GM12878 (cell line): ENCODE measurements at regions not wholly inside any gene's neighbourhood (a gene's known extent, or its start where the extent isn't known, plus 50 kb on each side); places are given as distances from the start of the nearest gene placed in this dataset.

Source experiments
- ATAC-seq: fragments of 200-7000 bp; cut with Tn5 transposase; 3 replicates; pipeline ENCODE4 v1.9.1; 2020; ENCODE audit warnings: mild to moderate bottlenecking, moderate library complexity
- BruUV-seq: library from RNA; stranded (reverse); fragments of 400-500 nt; replicated peaks from 2 replicates; lab custom pipeline; 2021; lab: Mats Ljungman, UMichigan
- CTCF ChIA-PET: fragments of 300-600 bp; sonication (Branson Sonifier 250); formaldehyde crosslinking; extraction: SDS; loops from one replicate; lab custom pipeline; 2021; ENCODE audit warnings: inconsistent platforms; lab: Yijun Ruan, JAX
- POLR2A ChIA-PET: fragments of 350-600 bp; formaldehyde crosslinking; extraction: SDS; loops from one replicate; lab custom pipeline; 2021; ENCODE audit warnings: inconsistent platforms; lab: Charles Lee
- RAD21 ChIA-PET: fragments of 300-600 bp; sonication (Branson Sonifier 250); formaldehyde crosslinking; loops from one replicate; lab custom pipeline; 2023; ENCODE audit warnings: antibody characterized with exemption; ENCODE audit not compliant: unreplicated experiment; lab: Charles Lee
- SMC1A ChIA-PET: fragments of 300-600 bp; sonication (Branson Sonifier 250); formaldehyde crosslinking; loops from one replicate; lab custom pipeline; 2023; ENCODE audit not compliant: unreplicated experiment, uncharacterized antibody; lab: Charles Lee
- DNase-seq: peaks from one replicate; pipeline ENCODE4 v3.0.0-alpha.2; 2011; ENCODE audit warnings: low read depth, low spot score
- FAIRE-seq: peaks from 3 replicates; lab custom pipeline; 2011; peaks lifted over from hg19 to GRCh38; lab: Jason Lieb, UNC
- H2AFZ ChIP-seq: 2 replicates; pipeline ENCODE4 v1.6.0; 2011; ENCODE audit warnings: low read depth, low read length, control low read depth; ENCODE audit not compliant: control insufficient read depth
- H3K27ac ChIP-seq: 2 replicates; pipeline ENCODE4 v1.5.1; 2011; ENCODE audit warnings: control low read depth; ENCODE audit not compliant: control insufficient read depth, insufficient read depth
- H3K27me3 ChIP-seq, 2 experiments: replicated peaks in 1 of 2; 2 replicates each; pipeline versions ENCODE4 v1.6.0 to v1.6.1; 2011; ENCODE audit warnings: low read length in 1 of 2; ENCODE audit not compliant: control insufficient read depth in 2 of 2, insufficient read depth in 2 of 2
- H3K36me3 ChIP-seq, 2 experiments: 2 replicates each; pipeline ENCODE4 v1.5.1; 2011; ENCODE audit warnings: low read length in 1 of 2; ENCODE audit not compliant: control insufficient read depth in 2 of 2, insufficient read depth in 2 of 2
- H3K4me1 ChIP-seq: 2 replicates; pipeline ENCODE4 v1.6.1; 2011; ENCODE audit warnings: mild to moderate bottlenecking, low read length, moderate library complexity, mixed read lengths; ENCODE audit not compliant: control insufficient read depth, insufficient read depth
- H3K4me2 ChIP-seq: 2 replicates; pipeline ENCODE4 v1.6.0; 2011; ENCODE audit warnings: control low read depth; ENCODE audit not compliant: control insufficient read depth, insufficient read depth
- H3K4me3 ChIP-seq: fragments of 200-600 bp; sonication (generic); 2 replicates; pipeline ENCODE4 v1.5.1; 2016
- H3K79me2 ChIP-seq: 2 replicates; pipeline ENCODE4 v1.6.0; 2011; ENCODE audit warnings: low read length; ENCODE audit not compliant: control insufficient read depth, insufficient read depth
- H3K9ac ChIP-seq: 2 replicates; pipeline ENCODE4 v1.8.0; 2011; ENCODE audit warnings: low read length, control low read depth, mixed read lengths; ENCODE audit not compliant: control insufficient read depth, insufficient read depth
- H3K9me3 ChIP-seq: replicated peaks from 3 replicates; pipeline ENCODE4 v1.5.1; 2011; ENCODE audit warnings: mild to moderate bottlenecking, low read length; ENCODE audit not compliant: control insufficient read depth, insufficient read depth
- H4K20me1 ChIP-seq: 2 replicates; pipeline ENCODE4 v1.6.0; 2011; ENCODE audit not compliant: control insufficient read depth, insufficient read depth
- BACH1 ChIP-seq: fragments of 450-650 bp; IDR thresholded peaks from 2 replicates; pipeline ENCODE4 v1.6.1; 2017; ENCODE audit warnings: mild to moderate bottlenecking, borderline replicate concordance
- FOS ChIP-seq: IDR thresholded peaks from 3 replicates; pipeline ENCODE4 v1.6.1; 2011; ENCODE audit warnings: borderline replicate concordance; ENCODE audit not compliant: insufficient read length; ENCODE audit errors: extremely low read depth
- GABPA ChIP-seq: IDR thresholded peaks from 2 replicates; pipeline ENCODE4 v1.6.1; 2014; ENCODE audit warnings: antibody characterized with exemption, low read depth, mild to moderate bottlenecking, inconsistent platforms
- NFYA ChIP-seq: IDR thresholded peaks from 2 replicates; pipeline ENCODE4 v1.6.1; 2011; ENCODE audit warnings: low read depth, mild to moderate bottlenecking, low read length, improper control_type of control experiment, borderline replicate concordance
- PAX5 ChIP-seq: IDR thresholded peaks from 2 replicates; pipeline ENCODE4 v1.6.1; 2011; ENCODE audit warnings: low read depth, low read length, borderline replicate concordance
- RAD51 ChIP-seq: fragments of 450-650 bp; IDR thresholded peaks from 2 replicates; pipeline ENCODE4 v1.6.1; 2016; ENCODE audit warnings: moderate library complexity, mild to moderate bottlenecking, inconsistent platforms
- in situ Hi-C: fragments of 300-500 bp; cut with MboI; formaldehyde crosslinking; loops from 9 replicates; pipeline ENCODE4 v1.14.3; 2018; ENCODE audit warnings: mixed read lengths
- intact Hi-C: fragments of 100-400 bp; cut with micrococcal nuclease; formaldehyde crosslinking; loops from one replicate; pipeline ENCODE4 v1.14.2; 2022; ENCODE audit not compliant: unreplicated experiment
- TF ChIP-seq, protein P1 (sequence below): fragments of 450-650 bp; conservative IDR thresholded peaks from 2 replicates; pipeline ENCODE4 v1.6.1; 2017; ENCODE audit warnings: mild to moderate bottlenecking, moderate library complexity
- TF ChIP-seq, protein P2 (sequence below): fragments of 450-650 bp; IDR thresholded peaks from 2 replicates; pipeline ENCODE4 v1.6.1; 2016; ENCODE audit warnings: mild to moderate bottlenecking

DNA sequence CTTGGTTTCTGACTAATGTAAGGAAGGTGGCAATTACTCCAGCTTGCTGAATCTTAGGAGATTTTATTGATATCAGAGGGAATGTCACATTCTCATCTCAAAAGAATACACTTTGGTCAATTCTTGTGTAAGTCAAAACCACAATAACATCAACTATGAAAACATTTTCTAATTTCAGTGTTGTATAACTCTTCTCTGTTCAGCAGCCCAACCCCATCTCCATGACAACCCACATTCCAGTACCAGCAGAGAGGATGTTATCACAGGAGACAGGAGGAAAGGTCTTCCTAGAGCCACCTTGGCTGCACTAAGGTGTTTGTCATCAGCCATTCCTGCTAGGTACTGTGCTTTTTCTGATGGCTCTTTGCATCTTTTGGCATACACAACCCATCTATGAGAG, 529.1 kb upstream of the BRINP1 start:
- POLR2A ChIA-PET = no interaction called here
- BruUV-seq = no TSS peak

More for the DNA sequence above, 529.1 kb upstream of the BRINP1 start:
- Histone ChIP-seq H3K9me3 (no peaks in the 10 kb centered on the region), H3K4me1 (no peaks in the 10 kb centered on the region), H2AFZ (no peak overlapping the region), H3K79me2 (no peaks in the 10 kb centered on the region), H3K36me3 (no peaks in the 10 kb centered on the region), H3K27ac (no peak overlapping the region), H3K4me2 (no peak overlapping the region), H3K4me3 (no peak overlapping the region), H3K27me3 (no peaks in the 10 kb centered on the region), H4K20me1 (no peaks in the 10 kb centered on the region), H3K9ac (no peak overlapping the region)
- SMC1A ChIA-PET = no interaction called here
- DNase-seq (no peak), ATAC-seq (no peak), FAIRE-seq (no peak)
- RAD21 ChIA-PET = no interaction called here
- in situ Hi-C loops (no loop called here), intact Hi-C loops (no loop called here)
- CTCF ChIA-PET = no interaction called here
- TF ChIP-seq, protein P1, sequence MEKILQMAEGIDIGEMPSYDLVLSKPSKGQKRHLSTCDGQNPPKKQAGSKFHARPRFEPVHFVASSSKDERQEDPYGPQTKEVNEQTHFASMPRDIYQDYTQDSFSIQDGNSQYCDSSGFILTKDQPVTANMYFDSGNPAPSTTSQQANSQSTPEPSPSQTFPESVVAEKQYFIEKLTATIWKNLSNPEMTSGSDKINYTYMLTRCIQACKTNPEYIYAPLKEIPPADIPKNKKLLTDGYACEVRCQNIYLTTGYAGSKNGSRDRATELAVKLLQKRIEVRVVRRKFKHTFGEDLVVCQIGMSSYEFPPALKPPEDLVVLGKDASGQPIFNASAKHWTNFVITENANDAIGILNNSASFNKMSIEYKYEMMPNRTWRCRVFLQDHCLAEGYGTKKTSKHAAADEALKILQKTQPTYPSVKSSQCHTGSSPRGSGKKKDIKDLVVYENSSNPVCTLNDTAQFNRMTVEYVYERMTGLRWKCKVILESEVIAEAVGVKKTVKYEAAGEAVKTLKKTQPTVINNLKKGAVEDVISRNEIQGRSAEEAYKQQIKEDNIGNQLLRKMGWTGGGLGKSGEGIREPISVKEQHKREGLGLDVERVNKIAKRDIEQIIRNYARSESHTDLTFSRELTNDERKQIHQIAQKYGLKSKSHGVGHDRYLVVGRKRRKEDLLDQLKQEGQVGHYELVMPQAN = no peak
- no peak for TF ChIP-seq BACH1
- TF ChIP-seq, protein P2, sequence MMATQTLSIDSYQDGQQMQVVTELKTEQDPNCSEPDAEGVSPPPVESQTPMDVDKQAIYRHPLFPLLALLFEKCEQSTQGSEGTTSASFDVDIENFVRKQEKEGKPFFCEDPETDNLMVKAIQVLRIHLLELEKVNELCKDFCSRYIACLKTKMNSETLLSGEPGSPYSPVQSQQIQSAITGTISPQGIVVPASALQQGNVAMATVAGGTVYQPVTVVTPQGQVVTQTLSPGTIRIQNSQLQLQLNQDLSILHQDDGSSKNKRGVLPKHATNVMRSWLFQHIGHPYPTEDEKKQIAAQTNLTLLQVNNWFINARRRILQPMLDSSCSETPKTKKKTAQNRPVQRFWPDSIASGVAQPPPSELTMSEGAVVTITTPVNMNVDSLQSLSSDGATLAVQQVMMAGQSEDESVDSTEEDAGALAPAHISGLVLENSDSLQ = no peak
- no peak for TF ChIP-seq GABPA
- no peak for TF ChIP-seq NFYA
- no peak for TF ChIP-seq PAX5
- TF ChIP-seq FOS = no peak
- TF ChIP-seq RAD51 = no peak
